SJCRH30 (cell line): ENCODE measurements at regions not wholly inside any gene's neighbourhood (a gene's known extent, or its start where the extent isn't known, plus 50 kb on each side); places are given as distances from the start of the nearest gene placed in this dataset.

Experiments
- DNase-seq, 2 experiments: peaks; one replicate each; pipeline ENCODE4 v3.0.0-alpha.2; 2015 to 2020
- H3K27ac ChIP-seq: fragments of 250-450 bp; sonication (Bioruptor Pico); 2 replicates; pipeline ENCODE4 v1.5.1; 2020; ENCODE audit warnings: mild to moderate bottlenecking, moderate library complexity
- H3K27me3 ChIP-seq: fragments of 250-450 bp; sonication (Bioruptor Pico); 2 replicates; pipeline ENCODE4 v1.5.1; 2020; ENCODE audit warnings: mild to moderate bottlenecking, moderate library complexity
- H3K36me3 ChIP-seq: fragments of 250-450 bp; sonication (Bioruptor Pico); 2 replicates; pipeline ENCODE4 v1.5.1; 2020; ENCODE audit warnings: mild to moderate bottlenecking, moderate library complexity
- H3K4me1 ChIP-seq: fragments of 250-450 bp; sonication (Bioruptor Pico); 2 replicates; pipeline ENCODE4 v1.5.1; 2020; ENCODE audit warnings: mild to moderate bottlenecking, moderate library complexity
- H3K4me3 ChIP-seq: fragments of 250-450 bp; sonication (Bioruptor Pico); 2 replicates; pipeline ENCODE4 v1.5.1; 2020; ENCODE audit warnings: mild to moderate bottlenecking, moderate library complexity
- H3K9me3 ChIP-seq: fragments of 250-450 bp; sonication (Bioruptor Pico); replicated peaks from 2 replicates; pipeline ENCODE4 v1.5.1; 2020; ENCODE audit warnings: mild to moderate bottlenecking, moderate library complexity

DNA sequence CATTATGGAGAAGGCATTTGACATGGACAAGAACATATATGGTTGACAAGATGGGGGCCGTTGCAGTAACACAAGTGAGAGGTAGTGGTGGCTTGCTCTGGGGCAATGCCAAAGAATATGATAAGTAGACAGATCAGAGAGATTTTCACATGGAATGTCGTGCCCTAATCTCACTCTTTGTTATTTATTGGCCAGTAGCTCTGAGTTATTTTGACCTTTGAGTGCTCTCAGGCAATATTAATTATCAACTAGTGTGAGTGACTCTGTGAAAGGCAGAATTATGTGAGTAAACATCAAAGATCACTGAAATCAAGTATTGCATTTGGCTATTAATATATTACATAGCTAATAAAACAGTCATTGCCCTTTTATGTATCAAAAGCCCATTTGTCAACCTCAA, 164.9 kb upstream of the ADAMTS9 start:
- Histone ChIP-seq H3K4me1 (peaks cover 8% of the 10 kb centered on the region), H3K27me3 (no peaks in the 10 kb centered on the region), H3K36me3 (no peaks in the 10 kb centered on the region), H3K9me3 (no peaks in the 10 kb centered on the region), H3K4me3 (no peak overlapping the region), H3K27ac (no peak overlapping the region)
- DNase-seq: no peak

- peak overlapping the region; percentile 19; the same call in 1 of the 2 replicates for H3K27ac ChIP-seq
- peak; percentile 26 to 56 for DNase-seq
- no peaks in the 10 kb centered on the region for H3K27me3 ChIP-seq
- no peaks in the 10 kb centered on the region for H3K36me3 ChIP-seq
- no peaks in the 10 kb centered on the region for H3K9me3 ChIP-seq
- H3K4me3 ChIP-seq: no peak overlapping the region
- H3K4me1 ChIP-seq: peaks cover 8% of the 10 kb centered on the region
These were observed 161.0 kb upstream of the ADAMTS9 start for GRCh38 chr3:64848822-64849221.

DNA sequence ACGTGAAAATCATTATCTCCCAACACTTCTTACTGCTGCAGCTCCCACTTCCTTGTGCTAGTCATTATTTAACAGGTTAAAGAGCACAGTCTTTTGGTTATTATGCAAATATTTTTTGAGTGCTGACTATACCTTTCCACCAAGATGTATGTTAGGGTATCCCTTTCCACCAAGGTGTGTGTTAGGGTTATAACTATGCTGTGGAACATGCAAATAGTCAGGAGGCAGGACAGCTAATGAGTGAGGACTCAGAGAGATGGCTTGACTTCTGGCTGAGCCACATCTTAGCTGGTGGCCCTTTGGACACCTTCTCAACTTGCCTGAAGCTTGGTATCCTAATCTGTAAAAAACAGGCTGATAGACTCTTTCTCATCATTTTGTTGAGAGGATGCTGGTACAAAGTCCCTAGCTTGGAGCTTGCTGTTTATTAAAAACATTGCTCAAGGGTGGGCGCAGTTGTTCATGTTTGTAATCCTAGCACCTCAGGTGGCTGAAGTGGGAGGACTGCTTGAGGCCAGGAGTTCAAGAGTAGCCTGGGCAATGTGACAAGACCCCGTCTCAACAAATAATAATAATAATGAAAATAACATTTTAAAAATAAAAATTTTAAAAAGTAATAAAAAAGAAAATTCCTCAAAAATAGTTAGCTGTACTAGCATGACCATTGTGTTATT, 160.5 kb upstream of the ADAMTS9 start:
- no peaks in the 10 kb centered on the region for H3K36me3 ChIP-seq
- DNase-seq: peak in 1 of 2 experiments; percentile 45
- H3K4me1 ChIP-seq: peaks cover 8% of the 10 kb centered on the region
- no peaks in the 10 kb centered on the region for H3K9me3 ChIP-seq
- H3K27me3 ChIP-seq: no peaks in the 10 kb centered on the region
- H3K4me3 ChIP-seq: no peak overlapping the region
- peak overlapping the region; percentile 19; the same call in 1 of the 2 replicates for H3K27ac ChIP-seq

DNA sequence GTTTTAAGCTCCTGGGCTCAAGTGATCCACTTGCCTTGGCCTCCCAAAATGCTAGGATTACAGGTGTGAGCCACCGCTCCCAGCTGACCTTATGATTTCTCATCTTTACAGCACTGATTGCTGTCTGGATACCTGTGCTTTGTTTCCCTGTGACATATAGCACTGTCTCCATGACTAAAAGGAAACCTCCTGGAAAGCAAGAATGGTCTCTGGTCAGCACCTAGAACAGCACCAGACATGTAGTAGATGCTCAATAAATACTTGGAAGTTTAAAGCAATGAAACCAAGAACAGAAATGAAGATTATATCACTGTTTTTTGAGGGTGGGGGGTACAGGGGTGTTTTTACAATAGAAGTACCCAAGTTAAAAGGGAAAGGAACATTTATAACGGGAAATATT, 156.8 kb upstream of the ADAMTS9 start:
- Histone ChIP-seq H3K27ac (no peak overlapping the region), H3K4me1 (peaks cover 8% of the 10 kb centered on the region)

GRCh38 chr3:64837986-64838735, 150.4 kb upstream of the ADAMTS9 start:
- Histone ChIP-seq H3K4me1 (no peaks in the 10 kb centered on the region), H3K4me3 (no peak overlapping the region)
- DNase-seq: no peak

More for the DNA sequence above, 156.8 kb upstream of the ADAMTS9 start:
- H3K36me3 ChIP-seq: no peaks in the 10 kb centered on the region
- H3K4me3 ChIP-seq: no peak overlapping the region
- H3K9me3 ChIP-seq: no peaks in the 10 kb centered on the region
- DNase-seq: no peak
- no peaks in the 10 kb centered on the region for H3K27me3 ChIP-seq

GRCh38 chr3:64837126-64837738, 149.4 kb upstream of the ADAMTS9 start:
- Histone ChIP-seq H3K36me3 (no peaks in the 10 kb centered on the region), H3K27ac (no peak overlapping the region), H3K4me3 (no peak overlapping the region), H3K9me3 (no peaks in the 10 kb centered on the region), H3K4me1 (no peaks in the 10 kb centered on the region), H3K27me3 (no peaks in the 10 kb centered on the region)
- DNase-seq: no peak

More at GRCh38 chr3:64837986-64838735, 150.4 kb upstream of the ADAMTS9 start:
- H3K27me3 ChIP-seq: no peaks in the 10 kb centered on the region
- H3K9me3 ChIP-seq: no peaks in the 10 kb centered on the region
- no peak overlapping the region for H3K27ac ChIP-seq
- no peaks in the 10 kb centered on the region for H3K36me3 ChIP-seq

GRCh38 chr3:64836097-64836496, 148.3 kb upstream of the ADAMTS9 start:
- no peak overlapping the region for H3K4me3 ChIP-seq
- no peaks in the 10 kb centered on the region for H3K9me3 ChIP-seq
- no peaks in the 10 kb centered on the region for H3K36me3 ChIP-seq
- H3K4me1 ChIP-seq: no peaks in the 10 kb centered on the region
- no peak for DNase-seq
- no peak overlapping the region for H3K27ac ChIP-seq
- H3K27me3 ChIP-seq: no peaks in the 10 kb centered on the region

GRCh38 chr3:64832098-64832497, 144.3 kb upstream of the ADAMTS9 start:
- no peak overlapping the region for H3K4me3 ChIP-seq
- H3K4me1 ChIP-seq: no peaks in the 10 kb centered on the region
- no peaks in the 10 kb centered on the region for H3K27me3 ChIP-seq
- no peak overlapping the region for H3K27ac ChIP-seq
- DNase-seq: no peak
- no peaks in the 10 kb centered on the region for H3K36me3 ChIP-seq
- no peaks in the 10 kb centered on the region for H3K9me3 ChIP-seq

GRCh38 chr3:64830681-64831080, 142.9 kb upstream of the ADAMTS9 start:
- Histone ChIP-seq H3K4me3 (no peak overlapping the region), H3K9me3 (no peaks in the 10 kb centered on the region), H3K27me3 (no peaks in the 10 kb centered on the region)

DNA sequence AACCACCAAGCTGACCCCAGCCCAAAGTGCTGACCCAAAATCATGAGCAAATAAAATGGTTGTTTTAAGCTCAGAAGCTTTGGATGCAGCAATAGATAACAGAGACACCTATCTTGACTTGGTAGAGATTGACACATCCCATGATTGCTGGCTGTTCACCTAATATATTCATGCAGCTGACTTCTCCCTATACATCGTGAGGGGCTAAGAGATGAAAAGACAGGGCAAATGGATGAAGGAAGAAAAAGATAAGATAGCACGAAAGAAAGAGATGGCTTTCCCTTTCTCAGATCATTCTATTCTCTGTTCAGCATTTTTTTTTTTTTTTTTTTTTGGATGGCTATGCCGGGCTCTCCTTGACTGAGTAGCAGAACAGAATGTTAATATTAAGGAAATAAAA, 141.5 kb upstream of the ADAMTS9 start:
- H3K27ac ChIP-seq: no peak overlapping the region
- peaks cover 8% of the 10 kb centered on the region; the same call in 1 of the 2 replicates for H3K4me1 ChIP-seq
- DNase-seq: no peak
- H3K4me3 ChIP-seq: no peak overlapping the region
- no peaks in the 10 kb centered on the region for H3K9me3 ChIP-seq
- no peaks in the 10 kb centered on the region for H3K36me3 ChIP-seq
- H3K27me3 ChIP-seq: no peaks in the 10 kb centered on the region

More at GRCh38 chr3:64830681-64831080, 142.9 kb upstream of the ADAMTS9 start:
- Histone ChIP-seq H3K4me1 (peaks cover 3% of the 10 kb centered on the region; the same call in 1 of the 2 replicates), H3K36me3 (no peaks in the 10 kb centered on the region), H3K27ac (no peak overlapping the region)
- no peak for DNase-seq

- no peak overlapping the region for H3K4me3 ChIP-seq
- peaks cover 8% of the 10 kb centered on the region; the same call in 1 of the 2 replicates for H3K4me1 ChIP-seq
- H3K27me3 ChIP-seq: no peaks in the 10 kb centered on the region
- no peaks in the 10 kb centered on the region for H3K36me3 ChIP-seq
- no peaks in the 10 kb centered on the region for H3K9me3 ChIP-seq
- no peak for DNase-seq
- no peak overlapping the region for H3K27ac ChIP-seq
These were observed 140.5 kb upstream of the ADAMTS9 start for GRCh38 chr3:64828276-64828675.

DNA sequence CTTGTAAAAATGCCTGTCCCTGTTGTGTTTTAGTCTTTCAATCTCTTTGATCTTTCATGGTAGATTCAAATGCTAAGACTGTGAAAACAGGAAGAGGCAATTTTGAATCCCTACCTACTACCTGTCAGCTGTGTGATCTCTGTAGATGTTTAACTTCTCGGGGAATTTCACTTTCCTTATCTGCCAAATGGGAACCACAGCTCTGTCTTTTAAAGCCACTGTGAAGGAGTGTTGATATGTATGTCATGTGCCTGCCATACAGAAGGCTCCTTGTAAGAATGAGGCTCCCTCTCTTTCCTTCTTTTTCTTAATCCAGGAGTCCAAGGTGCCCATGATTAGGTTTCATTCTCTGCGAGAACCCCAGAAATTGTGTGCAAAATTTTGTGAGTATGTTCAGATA, 139.6 kb upstream of the ADAMTS9 start:
- no peak overlapping the region for H3K27ac ChIP-seq
- H3K4me3 ChIP-seq: no peak overlapping the region
- no peaks in the 10 kb centered on the region for H3K36me3 ChIP-seq
- H3K4me1 ChIP-seq: peaks cover 8% of the 10 kb centered on the region; the same call in 1 of the 2 replicates
- no peaks in the 10 kb centered on the region for H3K9me3 ChIP-seq
- no peaks in the 10 kb centered on the region for H3K27me3 ChIP-seq
- DNase-seq: no peak

DNA sequence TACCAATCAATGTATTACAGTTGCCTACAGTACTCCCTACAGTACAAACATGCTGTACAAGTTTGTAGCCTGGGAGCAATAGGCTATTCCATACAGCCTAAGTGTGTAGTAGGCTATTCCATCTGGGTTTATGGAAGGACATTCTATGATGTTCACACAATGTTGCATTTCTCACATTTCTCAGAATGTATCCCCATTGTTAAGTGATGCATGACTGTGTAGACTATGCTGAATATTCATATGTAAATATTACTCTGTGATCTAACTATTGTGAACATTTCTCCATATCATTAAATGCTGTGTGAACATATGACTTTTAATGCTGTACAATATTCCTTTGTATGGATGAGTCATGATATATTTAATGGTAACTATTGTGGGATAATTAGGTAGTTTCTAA, 139.2 kb upstream of the ADAMTS9 start:
- H3K27ac ChIP-seq: no peak overlapping the region
- H3K9me3 ChIP-seq: no peaks in the 10 kb centered on the region
- H3K36me3 ChIP-seq: no peaks in the 10 kb centered on the region
- no peak for DNase-seq
- peaks cover 8% of the 10 kb centered on the region; the same call in 1 of the 2 replicates for H3K4me1 ChIP-seq
- no peaks in the 10 kb centered on the region for H3K27me3 ChIP-seq
- no peak overlapping the region for H3K4me3 ChIP-seq

DNA sequence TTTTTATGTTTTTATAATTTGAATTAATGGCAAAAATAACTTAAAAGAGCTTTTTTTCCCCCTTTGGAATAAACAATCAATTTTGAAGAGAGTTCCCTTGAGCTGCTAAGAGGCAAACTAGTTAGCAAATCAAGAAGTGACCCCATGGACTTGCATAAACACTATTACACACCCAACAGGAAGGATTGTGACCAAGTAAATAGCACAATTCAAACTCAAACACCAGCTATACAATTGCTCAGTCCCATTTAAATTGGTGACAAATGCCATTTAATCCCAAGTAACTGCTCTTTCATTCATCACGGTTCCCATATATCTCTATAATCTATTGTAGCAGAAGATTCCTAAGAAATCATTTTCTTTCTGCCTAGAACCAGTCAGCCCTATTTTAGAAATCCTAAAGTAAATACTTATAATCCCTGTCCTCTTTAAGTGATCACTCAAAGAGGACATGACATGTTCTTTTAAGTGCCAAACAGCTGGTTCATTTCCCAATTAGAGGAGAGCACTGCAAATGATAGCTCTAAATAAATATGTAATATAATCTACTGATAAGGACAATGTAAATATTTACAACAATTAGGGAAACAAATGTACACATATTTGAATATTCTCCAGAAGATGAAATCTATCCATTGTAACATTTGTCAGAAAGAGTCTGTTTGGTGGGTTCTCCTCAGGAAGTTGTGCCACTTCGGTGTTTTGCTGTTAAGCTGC, 137.8 kb upstream of the ADAMTS9 start:
- Histone ChIP-seq H3K27me3 (no peaks in the 10 kb centered on the region), H3K4me3 (no peak overlapping the region), H3K9me3 (no peaks in the 10 kb centered on the region), H3K27ac (no peak overlapping the region), H3K4me1 (peaks cover 8% of the 10 kb centered on the region; the same call in 1 of the 2 replicates), H3K36me3 (no peaks in the 10 kb centered on the region)
- no peak for DNase-seq
